Sciatic nerve (tissue), 2 donors: ENCODE measurements at regions not wholly inside any gene's neighbourhood (a gene's known extent, or its start where the extent isn't known, plus 50 kb on each side); places are given as distances from the start of the nearest gene placed in this dataset.

Source experiments
- ATAC-seq: fragments of 200-7000 bp; cut with Tn5 transposase; one replicate; pipeline ENCODE4 v1.9.1; 2020; ENCODE audit warnings: mild to moderate bottlenecking, moderate library complexity
- DNase-seq: peaks from one replicate; pipeline ENCODE4 v3.0.0-alpha.2; 2020; ENCODE audit warnings: low spot score
- intact Hi-C: fragments of 100-400 bp; cut with DNase I; formaldehyde crosslinking; loops from one replicate; pipeline ENCODE4 v1.14.2; 2022
- donor health status: DM: no; HTN: no; CAD: no.
- donor health status: DM: no; HTN: no; CAD: no.

- no peak for ATAC-seq
- peak; percentile 34 for DNase-seq
- intact Hi-C loops: no loop called here
Observed at GRCh38 chr18:78777992-78778391, 201.6 kb upstream of the SALL3 start.

- ATAC-seq: no peak
- intact Hi-C loops: no loop called here
Observed at GRCh38 chr18:78778651-78779050, 201.0 kb upstream of the SALL3 start.

GRCh38 chr18:78779996-78780718 lies 199.5 kb upstream of the SALL3 start:
- DNase-seq (peak; percentile 33), ATAC-seq (no peak)
- intact Hi-C loops: no loop called here

More at GRCh38 chr18:78778651-78779050, 201.0 kb upstream of the SALL3 start:
- peak; percentile 17 for DNase-seq

- no peak for ATAC-seq
- intact Hi-C loops: no loop called here
Observed at GRCh38 chr18:78780719-78781600, 198.7 kb upstream of the SALL3 start.

GRCh38 chr18:78781601-78781960 lies 198.0 kb upstream of the SALL3 start:
- ATAC-seq (no peak), DNase-seq (peak; percentile 45)
- intact Hi-C loops: no loop called here

More at GRCh38 chr18:78780719-78781600, 198.7 kb upstream of the SALL3 start:
- peak; percentile 53 for DNase-seq

GRCh38 chr18:78782951-78783563 lies 196.6 kb upstream of the SALL3 start:
- intact Hi-C loops: no loop called here
- peak; percentile 25 for DNase-seq
- ATAC-seq: no peak

GRCh38 chr18:78783564-78783960 lies 196.1 kb upstream of the SALL3 start:
- DNase-seq: peak; percentile 33
- intact Hi-C loops: no loop called here
- no peak for ATAC-seq

- peak; percentile 23 for DNase-seq
- intact Hi-C loops: no loop called here
- ATAC-seq: no peak
Observed at GRCh38 chr18:78784861-78785260, 194.8 kb upstream of the SALL3 start.

- DNase-seq (no peak), ATAC-seq (no peak)
- intact Hi-C loops: no loop called here
Observed at GRCh38 chr18:78785706-78786105, 193.9 kb upstream of the SALL3 start.

- DNase-seq (no peak), ATAC-seq (no peak)
- intact Hi-C loops: no loop called here
Observed at GRCh38 chr18:78786776-78787175, 192.8 kb upstream of the SALL3 start.

- no peak for DNase-seq
- intact Hi-C loops: no loop called here
- no peak for ATAC-seq
Observed at GRCh38 chr18:78787751-78788150, 191.9 kb upstream of the SALL3 start.

- ATAC-seq: no peak
- intact Hi-C loops: no loop called here
Observed at GRCh38 chr18:78788161-78788560, 191.5 kb upstream of the SALL3 start.

GRCh38 chr18:78789850-78790249 lies 189.8 kb upstream of the SALL3 start:
- DNase-seq: no peak

More at GRCh38 chr18:78788161-78788560, 191.5 kb upstream of the SALL3 start:
- DNase-seq: no peak

GRCh38 chr18:78790511-78790910 lies 189.1 kb upstream of the SALL3 start:
- intact Hi-C loops: no loop called here
- DNase-seq: no peak
- no peak for ATAC-seq

More at GRCh38 chr18:78789850-78790249, 189.8 kb upstream of the SALL3 start:
- intact Hi-C loops: no loop called here
- ATAC-seq: no peak

- ATAC-seq: no peak
- no peak for DNase-seq
Observed at GRCh38 chr18:78790960-78791359, 188.7 kb upstream of the SALL3 start.

GRCh38 chr18:78792094-78792493 lies 187.5 kb upstream of the SALL3 start:
- intact Hi-C loops: no loop called here
- DNase-seq (no peak), ATAC-seq (no peak)

More at GRCh38 chr18:78790960-78791359, 188.7 kb upstream of the SALL3 start:
- intact Hi-C loops: no loop called here

GRCh38 chr18:78792736-78793135 lies 186.9 kb upstream of the SALL3 start:
- ATAC-seq: no peak
- no peak for DNase-seq
- intact Hi-C loops: no loop called here

GRCh38 chr18:78793313-78794070 lies 186.1 kb upstream of the SALL3 start:
- no peak for ATAC-seq
- intact Hi-C loops: no loop called here
- no peak for DNase-seq

- no peak for ATAC-seq
- intact Hi-C loops: no loop called here
- DNase-seq: no peak
Observed at GRCh38 chr18:78794071-78794430, 185.6 kb upstream of the SALL3 start.
